ENCODE measurements at regions not wholly inside any gene's neighbourhood (a gene's known extent, or its start where the extent isn't known, plus 50 kb on each side); places are given as distances from the start of the nearest gene placed in this dataset.

GRCh38 chr12:67558775-67559174 is 89.8 kb upstream of the DYRK2 start:
- ATAC-seq, result no peak
- TF ChIP-seq ZNF565 (CRISPR knock-in tag; conservative IDR thresholded peaks at IDR 0.05; ENCODE audit: low read depth) (no peak), ZFP30 (CRISPR knock-in tag; IDR thresholded peaks at IDR 0.05) (no peak)

- TF ChIP-seq ZFP3 (CRISPR knock-in tag; IDR thresholded peaks at IDR 0.05) (no peak), SNAI2 (CRISPR knock-in tag; IDR thresholded peaks at IDR 0.05) (no peak), ZNF8 (CRISPR knock-in tag; IDR thresholded peaks at IDR 0.05) (no peak), GLIS3 (CRISPR knock-in tag; IDR thresholded peaks at IDR 0.05) (no peak), ZC3H10 (CRISPR knock-in tag; IDR thresholded peaks at IDR 0.05) (no peak), ISL1 (CRISPR knock-in tag; IDR thresholded peaks at IDR 0.05) (no peak), CREB5 (CRISPR knock-in tag; IDR thresholded peaks at IDR 0.05; ENCODE audit: low read depth) (no peak), BACH2 (CRISPR knock-in tag; IDR thresholded peaks at IDR 0.05; ENCODE audit: borderline replicate concordance) (no peak), PPARA (CRISPR knock-in tag; IDR thresholded peaks at IDR 0.05; ENCODE audit: borderline replicate concordance) (no peak)
- ATAC-seq, result no peak
These were observed 88.8 kb upstream of the DYRK2 start for GRCh38 chr12:67559751-67560150.

GRCh38 chr12:67562513-67563287 is 85.8 kb upstream of the DYRK2 start:
- no peak for ATAC-seq
- no peak for TF ChIP-seq ESRRG (CRISPR knock-in tag; IDR thresholded peaks at IDR 0.05)
- TF ChIP-seq ZC3H10 (CRISPR knock-in tag; IDR thresholded peaks at IDR 0.05), result no peak
- no peak for TF ChIP-seq GLIS3 (CRISPR knock-in tag; IDR thresholded peaks at IDR 0.05)
- no peak for TF ChIP-seq ZNF565 (CRISPR knock-in tag; conservative IDR thresholded peaks at IDR 0.05; ENCODE audit: low read depth)
- TF ChIP-seq TCF4 (CRISPR knock-in tag; IDR thresholded peaks at IDR 0.05; ENCODE audit: borderline replicate concordance), result no peak
- TF ChIP-seq RARB (CRISPR knock-in tag; IDR thresholded peaks at IDR 0.05), result no peak
- no peak for TF ChIP-seq POU6F1 (CRISPR knock-in tag; IDR thresholded peaks at IDR 0.05; ENCODE audit: borderline replicate concordance, low read depth)
- TF ChIP-seq CREB5 (CRISPR knock-in tag; IDR thresholded peaks at IDR 0.05; ENCODE audit: low read depth), result no peak
- TF ChIP-seq ZNF8 (CRISPR knock-in tag; IDR thresholded peaks at IDR 0.05), result no peak
- no peak for TF ChIP-seq SNAI2 (CRISPR knock-in tag; IDR thresholded peaks at IDR 0.05)
- no peak for TF ChIP-seq OSR1 (CRISPR knock-in tag; IDR thresholded peaks at IDR 0.05)
- no peak for TF ChIP-seq BACH2 (CRISPR knock-in tag; IDR thresholded peaks at IDR 0.05; ENCODE audit: borderline replicate concordance)
- TF ChIP-seq PATZ1 (CRISPR knock-in tag; IDR thresholded peaks at IDR 0.05; ENCODE audit: borderline replicate concordance), result no peak
- TF ChIP-seq CSRNP3 (CRISPR knock-in tag; IDR thresholded peaks at IDR 0.05), result no peak
- no peak for TF ChIP-seq ZNF70 (CRISPR knock-in tag; IDR thresholded peaks at IDR 0.05)
- no peak for TF ChIP-seq PPARA (CRISPR knock-in tag; IDR thresholded peaks at IDR 0.05; ENCODE audit: borderline replicate concordance)
- TF ChIP-seq CSDC2 (CRISPR knock-in tag; IDR thresholded peaks at IDR 0.05), result no peak

- ATAC-seq, result no peak
- TF ChIP-seq ISL1 (CRISPR knock-in tag; IDR thresholded peaks at IDR 0.05) (no peak), ZNF8 (CRISPR knock-in tag; IDR thresholded peaks at IDR 0.05) (no peak), ZFP3 (CRISPR knock-in tag; IDR thresholded peaks at IDR 0.05) (no peak)
These were observed 80.5 kb upstream of the DYRK2 start for GRCh38 chr12:67568055-67568454.

All from SK-N-SH treated with all-trans-retinoic acid at 6 μM for 48 hours (cell line).